Brain microvascular endothelial cell (primary cell): ENCODE measurements at regions not wholly inside any gene's neighbourhood (a gene's known extent, or its start where the extent isn't known, plus 50 kb on each side); places are given as distances from the start of the nearest gene placed in this dataset.

ENCODE experiments used
- DNase-seq: peaks from one replicate; pipeline ENCODE4 v3.0.0-alpha.2; 2020
- H3K27ac ChIP-seq: fragments of 250-450 bp; sonication (Bioruptor Pico); 2 replicates; pipeline ENCODE4 v1.5.1; 2020; ENCODE audit warnings: mild to moderate bottlenecking, moderate library complexity
- H3K27me3 ChIP-seq: fragments of 250-450 bp; sonication (Bioruptor Pico); replicated peaks from 2 replicates; pipeline ENCODE4 v1.5.1; 2020; ENCODE audit warnings: mild to moderate bottlenecking
- H3K36me3 ChIP-seq: fragments of 250-450 bp; sonication (Bioruptor Pico); replicated peaks from 2 replicates; pipeline ENCODE4 v1.5.1; 2020; ENCODE audit warnings: mild to moderate bottlenecking
- H3K4me3 ChIP-seq: 2 replicates; pipeline ENCODE4 v1.5.1; 2011; ENCODE audit warnings: low read depth, mild to moderate bottlenecking, control low read depth, low read length, moderate library complexity
- CTCF ChIP-seq: IDR thresholded peaks from 2 replicates; pipeline ENCODE4 v1.5.1; 2011; ENCODE audit warnings: low read depth, mild to moderate bottlenecking, moderate library complexity, low read length, control low read depth, inconsistent platforms; ENCODE audit errors: missing control alignments
- in situ Hi-C: cut with HindIII; loops from 2 replicates; pipeline ENCODE4 v1.10.0; 2017; ENCODE audit warnings: low sequenced_read_pairs, low pct_ligation_motif_present

- peak overlapping the region; percentile 25 for H3K27ac ChIP-seq
- no peak overlapping the region for H3K4me3 ChIP-seq
- no peaks in the 10 kb centered on the region for H3K27me3 ChIP-seq
- in situ Hi-C loops = no loop called here
- DNase-seq = peak; percentile 71
- H3K36me3 ChIP-seq = no peaks in the 10 kb centered on the region
- TF ChIP-seq CTCF = no peak
Observed at GRCh38 chr13:73338389-73338788, 279.6 kb downstream of the KLF5 start.

GRCh38 chr13:73337532-73337931 is 278.7 kb downstream of the KLF5 start:
- TF ChIP-seq CTCF = no peak
- Histone ChIP-seq H3K27me3 (no peaks in the 10 kb centered on the region), H3K36me3 (no peaks in the 10 kb centered on the region), H3K4me3 (no peak overlapping the region), H3K27ac (peak overlapping the region; percentile 1)
- DNase-seq = no peak
- in situ Hi-C loops = no loop called here

GRCh38 chr13:73336773-73337172 is 278.0 kb downstream of the KLF5 start:
- no peak for TF ChIP-seq CTCF
- H3K27me3 ChIP-seq = no peaks in the 10 kb centered on the region
- no peak for DNase-seq
- in situ Hi-C loops = no loop called here
- no peak overlapping the region for H3K27ac ChIP-seq
- H3K36me3 ChIP-seq = no peaks in the 10 kb centered on the region
- H3K4me3 ChIP-seq = no peak overlapping the region

- Histone ChIP-seq H3K4me3 (no peak overlapping the region), H3K36me3 (no peaks in the 10 kb centered on the region), H3K27me3 (no peaks in the 10 kb centered on the region), H3K27ac (no peak overlapping the region)
- in situ Hi-C loops = no loop called here
- no peak for TF ChIP-seq CTCF
- no peak for DNase-seq
Observed at GRCh38 chr13:73335944-73336343, 277.1 kb downstream of the KLF5 start.

GRCh38 chr13:73335210-73335609 is 276.4 kb downstream of the KLF5 start:
- TF ChIP-seq CTCF = no peak
- Histone ChIP-seq H3K27ac (peak overlapping the region; percentile 68), H3K4me3 (no peak overlapping the region), H3K27me3 (no peaks in the 10 kb centered on the region), H3K36me3 (no peaks in the 10 kb centered on the region)
- peak; percentile 25 for DNase-seq
- in situ Hi-C loops = no loop called here

GRCh38 chr13:73334445-73334844 is 275.6 kb downstream of the KLF5 start:
- Histone ChIP-seq H3K27me3 (no peaks in the 10 kb centered on the region), H3K4me3 (no peak overlapping the region), H3K36me3 (no peaks in the 10 kb centered on the region), H3K27ac (peak overlapping the region; percentile 68)
- no peak for TF ChIP-seq CTCF
- no peak for DNase-seq
- in situ Hi-C loops = no loop called here
